ENCODE measurements at regions not wholly inside any gene's neighbourhood (a gene's known extent, or its start where the extent isn't known, plus 50 kb on each side); places are given as distances from the start of the nearest gene placed in this dataset.

GRCh38 chr10:83816942-83817341 is 322.4 kb upstream of the GHITM start:
- H3K9me3 ChIP-seq = no peaks in the 10 kb centered on the region
- H3K27ac ChIP-seq = no peak overlapping the region
- no peaks in the 10 kb centered on the region for H3K27me3 ChIP-seq
- H3K4me3 ChIP-seq = no peak overlapping the region
- H3K4me1 ChIP-seq = no peaks in the 10 kb centered on the region
- DNase-seq (ENCODE audit: extremely low spot score in 2 of 2) = no peak
- no peak for TF ChIP-seq POLR2A (IDR thresholded peaks at IDR 0.05)
- no peak for TF ChIP-seq CTCF (IDR thresholded peaks at IDR 0.05)
- TF ChIP-seq POLR2AphosphoS5 (IDR thresholded peaks at IDR 0.05; ENCODE audit: insufficient read depth in 1 of 2, low read depth in 1 of 2) = no peak
- H3K36me3 ChIP-seq = no peaks in the 10 kb centered on the region
- intact Hi-C loops (cut with DNase I) = no loop called here

- Histone ChIP-seq H3K4me1 (no peaks in the 10 kb centered on the region), H3K36me3 (no peaks in the 10 kb centered on the region), H3K4me3 (no peak overlapping the region), H3K9me3 (no peaks in the 10 kb centered on the region), H3K27me3 (no peaks in the 10 kb centered on the region), H3K27ac (no peak overlapping the region)
- DNase-seq (ENCODE audit: extremely low spot score in 2 of 2) = no peak
- intact Hi-C loops (cut with DNase I) = no loop called here
- TF ChIP-seq CTCF (IDR thresholded peaks at IDR 0.05) = no peak
- no peak for TF ChIP-seq POLR2AphosphoS5 (IDR thresholded peaks at IDR 0.05; ENCODE audit: insufficient read depth in 1 of 2, low read depth in 1 of 2)
These were observed 321.5 kb upstream of the GHITM start for GRCh38 chr10:83817797-83818196.

GRCh38 chr10:83819609-83820008 is 319.7 kb upstream of the GHITM start:
- DNase-seq (ENCODE audit: extremely low spot score in 2 of 2) = no peak
- intact Hi-C loops (cut with DNase I) = no loop called here
- H3K4me1 ChIP-seq = no peaks in the 10 kb centered on the region
- no peaks in the 10 kb centered on the region for H3K27me3 ChIP-seq
- TF ChIP-seq CTCF (IDR thresholded peaks at IDR 0.05) (no peak), POLR2A (IDR thresholded peaks at IDR 0.05) (no peak), POLR2AphosphoS5 (IDR thresholded peaks at IDR 0.05; ENCODE audit: insufficient read depth in 1 of 2, low read depth in 1 of 2) (no peak)
- H3K9me3 ChIP-seq = no peaks in the 10 kb centered on the region
- no peaks in the 10 kb centered on the region for H3K36me3 ChIP-seq
- no peak overlapping the region for H3K27ac ChIP-seq
- no peak overlapping the region for H3K4me3 ChIP-seq

- intact Hi-C loops (cut with DNase I) = no loop called here
- Histone ChIP-seq H3K4me3 (no peak overlapping the region), H3K9me3 (no peaks in the 10 kb centered on the region), H3K4me1 (no peaks in the 10 kb centered on the region), H3K27ac (no peak overlapping the region), H3K27me3 (no peaks in the 10 kb centered on the region), H3K36me3 (no peaks in the 10 kb centered on the region)
- TF ChIP-seq POLR2A (IDR thresholded peaks at IDR 0.05) (no peak), CTCF (IDR thresholded peaks at IDR 0.05) (no peak), POLR2AphosphoS5 (IDR thresholded peaks at IDR 0.05; ENCODE audit: insufficient read depth in 1 of 2, low read depth in 1 of 2) (no peak)
- DNase-seq (ENCODE audit: extremely low spot score in 2 of 2) = no peak
These were observed 319.3 kb upstream of the GHITM start for GRCh38 chr10:83820033-83820432.

GRCh38 chr10:83824099-83824498 is 315.2 kb upstream of the GHITM start:
- intact Hi-C loops (cut with DNase I) = no loop called here
- Histone ChIP-seq H3K4me1 (no peaks in the 10 kb centered on the region), H3K36me3 (no peaks in the 10 kb centered on the region), H3K9me3 (no peaks in the 10 kb centered on the region), H3K27me3 (no peaks in the 10 kb centered on the region), H3K4me3 (no peak overlapping the region), H3K27ac (no peak overlapping the region)
- TF ChIP-seq POLR2AphosphoS5 (IDR thresholded peaks at IDR 0.05; ENCODE audit: insufficient read depth in 1 of 2, low read depth in 1 of 2) (no peak), POLR2A (IDR thresholded peaks at IDR 0.05) (no peak), CTCF (IDR thresholded peaks at IDR 0.05) (no peak)
- DNase-seq (ENCODE audit: extremely low spot score in 2 of 2) = no peak

Measured in vagina (tissue), 2 donors.